DND-41 (cell line): ENCODE measurements at regions not wholly inside any gene's neighbourhood (a gene's known extent, or its start where the extent isn't known, plus 50 kb on each side); places are given as distances from the start of the nearest gene placed in this dataset.

ENCODE experiments used
- ATAC-seq: fragments of 200-7000 bp; cut with Tn5 transposase; 3 replicates; pipeline ENCODE4 v1.9.1; 2021; ENCODE audit warnings: low read depth; ENCODE audit not compliant: insufficient read depth
- DNase-seq: peaks from one replicate; pipeline ENCODE4 v3.0.0-alpha.2; 2020
- H2AFZ ChIP-seq: 2 replicates; pipeline ENCODE4 v1.6.0; 2012; ENCODE audit warnings: low read depth, low read length
- H3K27ac ChIP-seq: 2 replicates; pipeline ENCODE4 v1.5.1; 2012; ENCODE audit warnings: low read length, inconsistent platforms
- H3K27me3 ChIP-seq: fragments of 200-600 bp; sonication (generic); 2 replicates; pipeline ENCODE4 v1.6.0; 2012; ENCODE audit warnings: low read length, mild to moderate bottlenecking, inconsistent platforms; ENCODE audit not compliant: insufficient read depth, poor library complexity
- H3K36me3 ChIP-seq: 2 replicates; pipeline ENCODE4 v1.5.1; 2012; ENCODE audit warnings: low read length, inconsistent platforms; ENCODE audit not compliant: insufficient read depth
- H3K4me1 ChIP-seq: 2 replicates; pipeline ENCODE4 v1.5.1; 2012; ENCODE audit warnings: mild to moderate bottlenecking, low read length; ENCODE audit not compliant: insufficient read depth
- H3K4me2 ChIP-seq: 2 replicates; pipeline ENCODE4 v1.6.0; 2012; ENCODE audit warnings: mild to moderate bottlenecking, moderate library complexity, low read length, inconsistent platforms; ENCODE audit not compliant: insufficient read depth
- H3K4me3 ChIP-seq, 2 experiments: fragments of 200-600 bp in 1 of 2; shearing (Covaris generic) in 1 of 2; 2 replicates each; pipeline ENCODE4 v1.5.1; 2012 to 2016; ENCODE audit warnings: inconsistent platforms in 2 of 2, low read length in 2 of 2, mild to moderate bottlenecking in 2 of 2, low read depth in 1 of 2, moderate library complexity in 1 of 2
- H3K79me2 ChIP-seq: 2 replicates; pipeline ENCODE4 v1.6.0; 2012; ENCODE audit warnings: low read length, inconsistent platforms; ENCODE audit not compliant: insufficient read depth
- H3K9ac ChIP-seq: 2 replicates; pipeline ENCODE4 v1.6.0; 2012; ENCODE audit warnings: low read depth, mild to moderate bottlenecking, inconsistent platforms, low read length, moderate library complexity
- H3K9me3 ChIP-seq: 2 replicates; pipeline ENCODE4 v1.5.1; 2012; ENCODE audit warnings: low read length, moderate library complexity, mild to moderate bottlenecking, inconsistent platforms; ENCODE audit not compliant: insufficient read depth, severe bottlenecking
- H4K20me1 ChIP-seq: 2 replicates; pipeline ENCODE4 v1.6.0; 2012; ENCODE audit warnings: low read length; ENCODE audit not compliant: insufficient read depth
- EZH2 ChIP-seq: IDR thresholded peaks from 3 replicates; pipeline ENCODE4 v1.6.1; 2012; ENCODE audit warnings: borderline replicate concordance, low read depth, mild to moderate bottlenecking, moderate library complexity, low read length, inconsistent platforms; ENCODE audit not compliant: severe bottlenecking
- TF ChIP-seq, protein P1 (sequence below): IDR thresholded peaks from 2 replicates; pipeline ENCODE4 v1.5.1; 2012; ENCODE audit warnings: borderline replicate concordance, low read length, moderate library complexity, mild to moderate bottlenecking; ENCODE audit not compliant: poor library complexity, severe bottlenecking; ENCODE audit errors: extremely low read depth

GRCh38 chr16:66206363-66206762 is 160.1 kb upstream of the CDH5 start:
- H3K4me1 ChIP-seq: no peaks in the 10 kb centered on the region
- no peaks in the 10 kb centered on the region for H3K27me3 ChIP-seq
- no peaks in the 10 kb centered on the region for H3K36me3 ChIP-seq
- H3K79me2 ChIP-seq: no peaks in the 10 kb centered on the region
- H3K9ac ChIP-seq: no peak overlapping the region
- H3K27ac ChIP-seq: no peak overlapping the region
- no peak for ATAC-seq
- no peak overlapping the region for H2AFZ ChIP-seq
- TF ChIP-seq, protein P1, sequence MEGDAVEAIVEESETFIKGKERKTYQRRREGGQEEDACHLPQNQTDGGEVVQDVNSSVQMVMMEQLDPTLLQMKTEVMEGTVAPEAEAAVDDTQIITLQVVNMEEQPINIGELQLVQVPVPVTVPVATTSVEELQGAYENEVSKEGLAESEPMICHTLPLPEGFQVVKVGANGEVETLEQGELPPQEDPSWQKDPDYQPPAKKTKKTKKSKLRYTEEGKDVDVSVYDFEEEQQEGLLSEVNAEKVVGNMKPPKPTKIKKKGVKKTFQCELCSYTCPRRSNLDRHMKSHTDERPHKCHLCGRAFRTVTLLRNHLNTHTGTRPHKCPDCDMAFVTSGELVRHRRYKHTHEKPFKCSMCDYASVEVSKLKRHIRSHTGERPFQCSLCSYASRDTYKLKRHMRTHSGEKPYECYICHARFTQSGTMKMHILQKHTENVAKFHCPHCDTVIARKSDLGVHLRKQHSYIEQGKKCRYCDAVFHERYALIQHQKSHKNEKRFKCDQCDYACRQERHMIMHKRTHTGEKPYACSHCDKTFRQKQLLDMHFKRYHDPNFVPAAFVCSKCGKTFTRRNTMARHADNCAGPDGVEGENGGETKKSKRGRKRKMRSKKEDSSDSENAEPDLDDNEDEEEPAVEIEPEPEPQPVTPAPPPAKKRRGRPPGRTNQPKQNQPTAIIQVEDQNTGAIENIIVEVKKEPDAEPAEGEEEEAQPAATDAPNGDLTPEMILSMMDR: no peak
- no peak for TF ChIP-seq EZH2
- no peak overlapping the region for H3K4me3 ChIP-seq
- no peaks in the 10 kb centered on the region for H4K20me1 ChIP-seq
- no peak overlapping the region for H3K4me2 ChIP-seq
- DNase-seq: no peak
- no peaks in the 10 kb centered on the region for H3K9me3 ChIP-seq

- ATAC-seq: no peak
- no peak overlapping the region for H3K27ac ChIP-seq
- H4K20me1 ChIP-seq: no peaks in the 10 kb centered on the region
- H3K79me2 ChIP-seq: no peaks in the 10 kb centered on the region
- no peaks in the 10 kb centered on the region for H3K36me3 ChIP-seq
- no peak overlapping the region for H3K4me2 ChIP-seq
- H3K27me3 ChIP-seq: no peaks in the 10 kb centered on the region
- H2AFZ ChIP-seq: no peak overlapping the region
- no peak for DNase-seq
- no peaks in the 10 kb centered on the region for H3K9me3 ChIP-seq
- no peak overlapping the region for H3K9ac ChIP-seq
- H3K4me3 ChIP-seq: no peak overlapping the region
- no peaks in the 10 kb centered on the region for H3K4me1 ChIP-seq
- TF ChIP-seq, protein P1: no peak
- no peak for TF ChIP-seq EZH2
Measured at GRCh38 chr16:66205287-66206231, 160.9 kb upstream of the CDH5 start.

GRCh38 chr16:66204756-66205155 is 161.7 kb upstream of the CDH5 start:
- TF ChIP-seq, protein P1: no peak
- no peak for TF ChIP-seq EZH2
- H3K4me2 ChIP-seq: no peak overlapping the region

More at GRCh38 chr16:66204756-66205155, 161.7 kb upstream of the CDH5 start:
- Histone ChIP-seq H3K79me2 (no peaks in the 10 kb centered on the region), H3K4me3 (no peak overlapping the region), H3K4me1 (no peaks in the 10 kb centered on the region), H3K9ac (no peak overlapping the region), H3K9me3 (no peaks in the 10 kb centered on the region), H2AFZ (no peak overlapping the region), H4K20me1 (no peaks in the 10 kb centered on the region), H3K36me3 (no peaks in the 10 kb centered on the region), H3K27me3 (no peaks in the 10 kb centered on the region), H3K27ac (no peak overlapping the region)
- ATAC-seq (no peak), DNase-seq (no peak)
